K562 (cell line): ENCODE measurements at regions not wholly inside any gene's neighbourhood (a gene's known extent, or its start where the extent isn't known, plus 50 kb on each side); places are given as distances from the start of the nearest gene placed in this dataset.
A peak's percentile ranks its signal among the peaks of the same experiment; 100 is the strongest.
"Not testable (repeated sequence)": the region's sequence is repeated elsewhere in the genome, so short reads cannot be mapped to it uniquely, and the experiment has no call there.

Experiments
- ATAC-seq: fragments of 200-7000 bp; cut with Tn5 transposase; 3 replicates; pipeline ENCODE4 v1.9.1; 2020; ENCODE audit warnings: moderate library complexity
- BruUV-seq: library from RNA; stranded (reverse); fragments of 400-500 nt; replicated peaks from 2 replicates; lab custom pipeline; 2021; lab: Mats Ljungman, UMichigan
- CTCF ChIA-PET: fragments of 300-600 bp; formaldehyde crosslinking; extraction: SDS; loops from one replicate; lab custom pipeline; 2021; ENCODE audit warnings: low intra/inter-chr PET ratio; lab: Yijun Ruan, JAX
- POLR2A ChIA-PET: fragments of 300-600, 350-650 bp; sonication (Branson Sonifier 250); formaldehyde crosslinking; extraction: SDS; loops from one replicate; lab custom pipeline; 2021; ENCODE audit warnings: antibody characterized with exemption, inconsistent platforms; lab: Yijun Ruan, JAX
- DNase-seq, 4 experiments: peaks; one replicate each; pipeline versions ENCODE4 v3.0.0 to v3.0.0-alpha.2; 2011 to 2018; ENCODE audit warnings: low spot score in 3 of 4, mixed read lengths in 3 of 4; ENCODE audit errors: extremely low read depth in 1 of 4
- FAIRE-seq: peaks from 2 replicates; lab custom pipeline; 2011; peaks lifted over from hg19 to GRCh38; lab: Jason Lieb, UNC
- H2AFZ ChIP-seq: 2 replicates; pipeline ENCODE4 v1.6.0; 2011; ENCODE audit warnings: low read depth, low read length, control low read depth, inconsistent platforms
- H3K27ac ChIP-seq: fragments of 200-600 bp; 3 replicates; pipeline ENCODE4 v1.8.0; 2011; ENCODE audit warnings: low read depth, mild to moderate bottlenecking, control low read depth, inconsistent platforms, low read length, moderate library complexity, mixed read lengths; ENCODE audit errors: extremely low read depth
- H3K27me3 ChIP-seq, 2 experiments: fragments of 300-600 bp in 1 of 2; 2 replicates in 1 of 2; 3 replicates in 1 of 2; pipeline versions ENCODE4 v1.6.0 to v1.8.0; 2011; ENCODE audit warnings: inconsistent platforms in 2 of 2, low read length in 2 of 2, mild to moderate bottlenecking in 1 of 2, mixed read lengths in 1 of 2, moderate library complexity in 1 of 2; ENCODE audit not compliant: control insufficient read depth in 2 of 2, insufficient read depth in 2 of 2
- H3K36me3 ChIP-seq: fragments of 300-600 bp; 3 replicates; pipeline ENCODE4 v1.8.0; 2011; ENCODE audit warnings: mild to moderate bottlenecking, low read length, inconsistent platforms; ENCODE audit not compliant: control insufficient read depth, insufficient read depth
- H3K4me1 ChIP-seq, 2 experiments: fragments of 200-600 bp in 1 of 2; replicated peaks in 1 of 2; 2 replicates in 1 of 2; 3 replicates in 1 of 2; pipeline versions ENCODE4 v1.5.1 to v1.8.0; 2011; ENCODE audit warnings: inconsistent platforms in 2 of 2, low read length in 2 of 2, mild to moderate bottlenecking in 1 of 2, mixed read lengths in 1 of 2, moderate library complexity in 1 of 2; ENCODE audit not compliant: control insufficient read depth in 2 of 2, insufficient read depth in 2 of 2
- H3K4me2 ChIP-seq: 2 replicates; pipeline ENCODE4 v1.6.1; 2011; ENCODE audit warnings: low read length, control low read depth, inconsistent platforms, mixed read lengths; ENCODE audit not compliant: insufficient read depth
- H3K4me3 ChIP-seq: fragments of 200-600 bp; sonication (generic), shearing (Covaris generic); 2 replicates; pipeline ENCODE4 v1.5.1; 2016; ENCODE audit warnings: control low read depth, inconsistent platforms
- H3K79me2 ChIP-seq: fragments of 200-600 bp; 3 replicates; pipeline ENCODE4 v1.8.0; 2011; ENCODE audit warnings: low read length, inconsistent platforms; ENCODE audit not compliant: control insufficient read depth, insufficient read depth
- H3K9ac ChIP-seq, 2 experiments: 2 replicates each; pipeline versions ENCODE4 v1.6.0 to v1.6.1; 2011; ENCODE audit warnings: low read depth in 2 of 2, low read length in 2 of 2, control low read depth in 1 of 2, inconsistent platforms in 1 of 2, mild to moderate bottlenecking in 1 of 2, mixed read lengths in 1 of 2; ENCODE audit not compliant: insufficient read depth in 1 of 2
- H3K9me1 ChIP-seq: one replicate; pipeline ENCODE4 v1.6.0; 2011; ENCODE audit warnings: inconsistent platforms, mild to moderate bottlenecking, low read length, moderate library complexity; ENCODE audit not compliant: control insufficient read depth, insufficient read depth
- H3K9me3 ChIP-seq: replicated peaks from 2 replicates; pipeline ENCODE4 v1.5.1; 2011; ENCODE audit warnings: low read depth, low read length, inconsistent platforms; ENCODE audit not compliant: control insufficient read depth, insufficient read depth
- H4K20me1 ChIP-seq: replicated peaks from 2 replicates; pipeline ENCODE4 v1.6.1; 2011; ENCODE audit warnings: low read length, inconsistent platforms, mixed read lengths; ENCODE audit not compliant: control insufficient read depth, insufficient read depth
- CBFA2T3 ChIP-seq: fragments of 450-650 bp; IDR thresholded peaks from 2 replicates; pipeline ENCODE4 v1.6.1; 2017
- TOE1 ChIP-seq, 2 experiments: fragments of 450-650 bp in 1 of 2; sonication (generic) in 1 of 2; formaldehyde crosslinking in 1 of 2; IDR thresholded peaks; 2 replicates each; pipeline versions ENCODE4 v1.7.1 to v1.8.0; 2016 to 2022; ENCODE audit warnings: borderline replicate concordance in 2 of 2, mild to moderate bottlenecking in 2 of 2, antibody characterized with exemption in 1 of 2, inconsistent platforms in 1 of 2, low read depth in 1 of 2, missing genetic modification reagents in 1 of 2, moderate library complexity in 1 of 2
- WGBS: fragments of 100-300 bp; shearing (Covaris generic); methylation state at CpG from one replicate; pipeline ENCODE4 v1.1.6; 2016; ENCODE audit warnings: low coverage, mixed read lengths; ENCODE audit not compliant: insufficient coverage; ENCODE audit errors: missing lambda C conversion rate; 5-methylcytosine and 5-hydroxymethylcytosine counted together
- in situ Hi-C: fragments of 300-500 bp; cut with MboI; formaldehyde crosslinking; loops from 4 replicates; pipeline ENCODE4 v1.15.0; 2018; ENCODE audit warnings: inconsistent platforms, mixed read lengths
- intact Hi-C: fragments of 100-400 bp; cut with micrococcal nuclease; formaldehyde crosslinking; loops from 2 replicates; pipeline ENCODE4 v1.14.2; 2022
- TF ChIP-seq, protein P1 (sequence below), 2 experiments: fragments of 450-650 bp in 1 of 2; sonication (generic) in 1 of 2; formaldehyde crosslinking in 1 of 2; IDR thresholded peaks in 1 of 2; conservative IDR thresholded peaks in 1 of 2; 2 replicates each; pipeline versions ENCODE4 v1.6.1 to v1.8.1; 2016 to 2023; ENCODE audit warnings: mild to moderate bottlenecking in 2 of 2, moderate library complexity in 2 of 2, inconsistent platforms in 1 of 2, missing genetic modification reagents in 1 of 2

DNA sequence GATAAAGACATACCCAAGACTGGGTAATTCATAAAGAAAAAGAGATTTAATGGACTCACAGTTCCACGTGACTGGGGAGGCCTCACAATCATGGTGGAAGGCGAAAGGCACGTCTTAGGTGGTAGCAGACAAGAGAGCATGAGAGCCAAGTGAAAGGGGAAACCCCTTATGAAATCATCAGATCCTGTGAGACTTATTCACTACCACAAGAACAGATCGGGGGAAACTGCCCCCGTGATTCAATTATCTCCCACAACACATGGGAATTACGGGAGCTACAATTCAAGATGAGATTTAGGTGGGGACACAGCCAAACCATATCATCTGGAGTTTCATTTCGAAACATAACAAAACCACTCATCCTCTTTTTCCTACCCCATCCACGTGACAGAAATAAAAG lies 193.2 kb downstream of the OR2B2 start:
- in situ Hi-C loops; H3K79me2 ChIP-seq; H3K9ac ChIP-seq; H3K9me3 ChIP-seq; H3K36me3 ChIP-seq; H4K20me1 ChIP-seq; CTCF ChIA-PET; H3K27ac ChIP-seq; FAIRE-seq; H3K27me3 ChIP-seq; H3K9me1 ChIP-seq; H3K4me2 ChIP-seq; intact Hi-C loops; BruUV-seq; H3K4me3 ChIP-seq; DNase-seq; ATAC-seq; TF ChIP-seq TOE1 (CRISPR knock-in tag; IDR thresholded peaks at IDR 0.05; ENCODE audit: borderline replicate concordance, low read depth): not testable (repeated sequence)
- H3K4me1 ChIP-seq = peaks cover 0 to 12% of the 10 kb centered on the region in 2 experiments; a peak in 2 of 5 replicates
- H2AFZ ChIP-seq = peak overlapping the region; percentile 5; the same call in 1 of the 2 replicates
- 0 out of 2 replicates have a peak, but pooled peaks have one; percentile 17 for TF ChIP-seq TOE1 (IDR thresholded peaks at IDR 0.05; ENCODE audit: borderline replicate concordance)
- TF ChIP-seq, protein P1, sequence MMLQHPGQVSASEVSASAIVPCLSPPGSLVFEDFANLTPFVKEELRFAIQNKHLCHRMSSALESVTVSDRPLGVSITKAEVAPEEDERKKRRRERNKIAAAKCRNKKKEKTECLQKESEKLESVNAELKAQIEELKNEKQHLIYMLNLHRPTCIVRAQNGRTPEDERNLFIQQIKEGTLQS (IDR thresholded peaks at IDR 0.05) = peak; percentile 52; the same call in 1 of the 2 replicates
- TF ChIP-seq, protein P1 (CRISPR knock-in tag; conservative IDR thresholded peaks at IDR 0.05) = not testable (repeated sequence)
- TF ChIP-seq CBFA2T3 = peak; percentile 31
- 27% methylated on average over 8 of the region's 8 CpGs for WGBS
- POLR2A ChIA-PET = interaction anchor here (0.6 to 0.8 kb wide), 4 partner anchors 12 to 1951 kb away, joined by 3 to 4 read pairs (median 4); a partner anchor contains a TSS
